ENCODE measurements at regions not wholly inside any gene's neighbourhood (a gene's known extent, or its start where the extent isn't known, plus 50 kb on each side); places are given as distances from the start of the nearest gene placed in this dataset.

DNA sequence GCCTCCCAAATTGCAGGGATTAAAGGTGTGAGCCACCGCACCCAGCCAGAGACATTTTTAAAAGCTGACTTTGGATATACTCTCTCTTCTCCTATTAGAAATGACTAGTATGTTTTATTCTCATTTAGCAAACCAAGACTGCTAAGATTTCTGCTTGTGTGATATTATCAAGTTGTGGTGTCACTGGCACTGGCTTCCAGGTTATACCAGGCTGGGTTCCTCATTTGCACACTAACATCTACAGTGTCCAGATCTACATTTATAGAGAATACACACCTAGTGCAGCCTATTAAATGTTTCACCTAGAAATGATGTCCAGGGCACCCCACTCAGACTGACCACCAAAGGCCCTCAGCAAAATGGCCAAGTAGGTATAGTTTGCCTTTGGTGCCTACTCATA is 49.9 kb upstream of the FOXN2 start:
- no peak for TF ChIP-seq FOXM1 (IDR thresholded peaks at IDR 0.05; ENCODE audit: borderline replicate concordance, low read depth)
- no peak for TF ChIP-seq EP300 (IDR thresholded peaks at IDR 0.05; ENCODE audit: borderline replicate concordance)
- no peak for TF ChIP-seq TEAD4 (IDR thresholded peaks at IDR 0.05)
- no peak for TF ChIP-seq TAF1 (IDR thresholded peaks at IDR 0.05; ENCODE audit: low read depth)
- TF ChIP-seq CREB1 (IDR thresholded peaks at IDR 0.05; ENCODE audit: low read depth): no peak
- TF ChIP-seq, protein P1, sequence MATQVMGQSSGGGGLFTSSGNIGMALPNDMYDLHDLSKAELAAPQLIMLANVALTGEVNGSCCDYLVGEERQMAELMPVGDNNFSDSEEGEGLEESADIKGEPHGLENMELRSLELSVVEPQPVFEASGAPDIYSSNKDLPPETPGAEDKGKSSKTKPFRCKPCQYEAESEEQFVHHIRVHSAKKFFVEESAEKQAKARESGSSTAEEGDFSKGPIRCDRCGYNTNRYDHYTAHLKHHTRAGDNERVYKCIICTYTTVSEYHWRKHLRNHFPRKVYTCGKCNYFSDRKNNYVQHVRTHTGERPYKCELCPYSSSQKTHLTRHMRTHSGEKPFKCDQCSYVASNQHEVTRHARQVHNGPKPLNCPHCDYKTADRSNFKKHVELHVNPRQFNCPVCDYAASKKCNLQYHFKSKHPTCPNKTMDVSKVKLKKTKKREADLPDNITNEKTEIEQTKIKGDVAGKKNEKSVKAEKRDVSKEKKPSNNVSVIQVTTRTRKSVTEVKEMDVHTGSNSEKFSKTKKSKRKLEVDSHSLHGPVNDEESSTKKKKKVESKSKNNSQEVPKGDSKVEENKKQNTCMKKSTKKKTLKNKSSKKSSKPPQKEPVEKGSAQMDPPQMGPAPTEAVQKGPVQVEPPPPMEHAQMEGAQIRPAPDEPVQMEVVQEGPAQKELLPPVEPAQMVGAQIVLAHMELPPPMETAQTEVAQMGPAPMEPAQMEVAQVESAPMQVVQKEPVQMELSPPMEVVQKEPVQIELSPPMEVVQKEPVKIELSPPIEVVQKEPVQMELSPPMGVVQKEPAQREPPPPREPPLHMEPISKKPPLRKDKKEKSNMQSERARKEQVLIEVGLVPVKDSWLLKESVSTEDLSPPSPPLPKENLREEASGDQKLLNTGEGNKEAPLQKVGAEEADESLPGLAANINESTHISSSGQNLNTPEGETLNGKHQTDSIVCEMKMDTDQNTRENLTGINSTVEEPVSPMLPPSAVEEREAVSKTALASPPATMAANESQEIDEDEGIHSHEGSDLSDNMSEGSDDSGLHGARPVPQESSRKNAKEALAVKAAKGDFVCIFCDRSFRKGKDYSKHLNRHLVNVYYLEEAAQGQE (IDR thresholded peaks at IDR 0.05; ENCODE audit: low read depth): no peak
- TF ChIP-seq, protein P2, sequence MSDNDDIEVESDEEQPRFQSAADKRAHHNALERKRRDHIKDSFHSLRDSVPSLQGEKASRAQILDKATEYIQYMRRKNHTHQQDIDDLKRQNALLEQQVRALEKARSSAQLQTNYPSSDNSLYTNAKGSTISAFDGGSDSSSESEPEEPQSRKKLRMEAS (IDR thresholded peaks at IDR 0.05): no peak
- TF ChIP-seq RAD21 (IDR thresholded peaks at IDR 0.05; ENCODE audit: low read depth): no peak
- TF ChIP-seq ZBTB7A (IDR thresholded peaks at IDR 0.05; ENCODE audit: low read depth): no peak
- no peak for TF ChIP-seq NFIC (IDR thresholded peaks at IDR 0.05)
- TF ChIP-seq, protein P3, sequence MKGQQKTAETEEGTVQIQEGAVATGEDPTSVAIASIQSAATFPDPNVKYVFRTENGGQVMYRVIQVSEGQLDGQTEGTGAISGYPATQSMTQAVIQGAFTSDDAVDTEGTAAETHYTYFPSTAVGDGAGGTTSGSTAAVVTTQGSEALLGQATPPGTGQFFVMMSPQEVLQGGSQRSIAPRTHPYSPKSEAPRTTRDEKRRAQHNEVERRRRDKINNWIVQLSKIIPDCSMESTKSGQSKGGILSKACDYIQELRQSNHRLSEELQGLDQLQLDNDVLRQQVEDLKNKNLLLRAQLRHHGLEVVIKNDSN (IDR thresholded peaks at IDR 0.05): no peak
- no peak for TF ChIP-seq TCF12 (IDR thresholded peaks at IDR 0.05; ENCODE audit: low read depth)
- TF ChIP-seq EGR1 (IDR thresholded peaks at IDR 0.05): no peak
- no peak for TF ChIP-seq YY1 (IDR thresholded peaks at IDR 0.05; ENCODE audit: low read depth)
- no peak for TF ChIP-seq CEBPB (IDR thresholded peaks at IDR 0.05)
